ENCODE measurements at regions not wholly inside any gene's neighbourhood (a gene's known extent, or its start where the extent isn't known, plus 50 kb on each side); places are given as distances from the start of the nearest gene placed in this dataset.
"Not testable (repeated sequence)": the region's sequence is repeated elsewhere in the genome, so short reads cannot be mapped to it uniquely, and the experiment has no call there.

- not testable (repeated sequence) for H3K4me2 ChIP-seq (ENCODE audit: insufficient read depth, low read length); H3K9me3 ChIP-seq (ENCODE audit: low read depth, low read length); H3K27me3 ChIP-seq (ENCODE audit: insufficient read depth, low read length); H4K20me1 ChIP-seq (ENCODE audit: insufficient read depth, low read length); H3K27ac ChIP-seq (ENCODE audit: low read depth, low read length); H3K79me2 ChIP-seq (ENCODE audit: insufficient read depth, low read length); H3K36me3 ChIP-seq (ENCODE audit: insufficient read depth, low read length); H2AFZ ChIP-seq (ENCODE audit: low read length); H3K4me1 ChIP-seq (ENCODE audit: insufficient read depth, low read length); H3K4me3 ChIP-seq (ENCODE audit: insufficient read depth, low read length); DNase-seq (ENCODE audit: insufficient read length, low spot score, missing footprints)
Measured at GRCh38 chr16:33913601-33914000, 454.2 kb downstream of the TP53TG3F start.

GRCh38 chr16:33920761-33921545, 461.5 kb downstream of the TP53TG3F start:
- not testable (repeated sequence) for H3K36me3 ChIP-seq (ENCODE audit: insufficient read depth, low read length); H3K27me3 ChIP-seq (ENCODE audit: insufficient read depth, low read length); H3K79me2 ChIP-seq (ENCODE audit: insufficient read depth, low read length); H3K9me3 ChIP-seq (ENCODE audit: low read depth, low read length); H3K4me1 ChIP-seq (ENCODE audit: insufficient read depth, low read length); H3K27ac ChIP-seq (ENCODE audit: low read depth, low read length); H2AFZ ChIP-seq (ENCODE audit: low read length); DNase-seq (ENCODE audit: insufficient read length, low spot score, missing footprints); H3K4me2 ChIP-seq (ENCODE audit: insufficient read depth, low read length); H3K4me3 ChIP-seq (ENCODE audit: insufficient read depth, low read length); H4K20me1 ChIP-seq (ENCODE audit: insufficient read depth, low read length)

GRCh38 chr16:33922914-33923313, 463.5 kb downstream of the TP53TG3F start:
- not testable (repeated sequence) for H2AFZ ChIP-seq (ENCODE audit: low read length); H3K4me1 ChIP-seq (ENCODE audit: insufficient read depth, low read length); H3K4me2 ChIP-seq (ENCODE audit: insufficient read depth, low read length); H3K36me3 ChIP-seq (ENCODE audit: insufficient read depth, low read length); H3K27me3 ChIP-seq (ENCODE audit: insufficient read depth, low read length); H3K79me2 ChIP-seq (ENCODE audit: insufficient read depth, low read length); H3K9me3 ChIP-seq (ENCODE audit: low read depth, low read length); H3K27ac ChIP-seq (ENCODE audit: low read depth, low read length); H3K4me3 ChIP-seq (ENCODE audit: insufficient read depth, low read length); H4K20me1 ChIP-seq (ENCODE audit: insufficient read depth, low read length); DNase-seq (ENCODE audit: insufficient read length, low spot score, missing footprints)

- H2AFZ ChIP-seq (ENCODE audit: low read length); H3K36me3 ChIP-seq (ENCODE audit: insufficient read depth, low read length); DNase-seq (ENCODE audit: insufficient read length, low spot score, missing footprints); H3K79me2 ChIP-seq (ENCODE audit: insufficient read depth, low read length); H3K4me3 ChIP-seq (ENCODE audit: insufficient read depth, low read length); H3K27ac ChIP-seq (ENCODE audit: low read depth, low read length); H3K9me3 ChIP-seq (ENCODE audit: low read depth, low read length); H3K4me1 ChIP-seq (ENCODE audit: insufficient read depth, low read length); H3K27me3 ChIP-seq (ENCODE audit: insufficient read depth, low read length); H3K4me2 ChIP-seq (ENCODE audit: insufficient read depth, low read length); H4K20me1 ChIP-seq (ENCODE audit: insufficient read depth, low read length): not testable (repeated sequence)
Measured at GRCh38 chr16:33928026-33928425, 468.6 kb downstream of the TP53TG3F start.

GRCh38 chr16:33932191-33932590, 472.8 kb downstream of the TP53TG3F start:
- not testable (repeated sequence) for H3K9me3 ChIP-seq (ENCODE audit: low read depth, low read length); H3K4me3 ChIP-seq (ENCODE audit: insufficient read depth, low read length); H2AFZ ChIP-seq (ENCODE audit: low read length); H3K4me1 ChIP-seq (ENCODE audit: insufficient read depth, low read length); DNase-seq (ENCODE audit: insufficient read length, low spot score, missing footprints); H3K79me2 ChIP-seq (ENCODE audit: insufficient read depth, low read length); H3K27ac ChIP-seq (ENCODE audit: low read depth, low read length); H3K27me3 ChIP-seq (ENCODE audit: insufficient read depth, low read length); H3K4me2 ChIP-seq (ENCODE audit: insufficient read depth, low read length); H4K20me1 ChIP-seq (ENCODE audit: insufficient read depth, low read length); H3K36me3 ChIP-seq (ENCODE audit: insufficient read depth, low read length)

GRCh38 chr16:33933039-33933438, 473.6 kb downstream of the TP53TG3F start:
- H4K20me1 ChIP-seq (ENCODE audit: insufficient read depth, low read length); H3K9me3 ChIP-seq (ENCODE audit: low read depth, low read length); H3K4me3 ChIP-seq (ENCODE audit: insufficient read depth, low read length); H3K4me1 ChIP-seq (ENCODE audit: insufficient read depth, low read length); H3K27ac ChIP-seq (ENCODE audit: low read depth, low read length); H2AFZ ChIP-seq (ENCODE audit: low read length); H3K27me3 ChIP-seq (ENCODE audit: insufficient read depth, low read length); H3K36me3 ChIP-seq (ENCODE audit: insufficient read depth, low read length); H3K4me2 ChIP-seq (ENCODE audit: insufficient read depth, low read length); DNase-seq (ENCODE audit: insufficient read length, low spot score, missing footprints); H3K79me2 ChIP-seq (ENCODE audit: insufficient read depth, low read length): not testable (repeated sequence)

GRCh38 chr16:33935766-33936165, 476.4 kb downstream of the TP53TG3F start:
- H3K79me2 ChIP-seq (ENCODE audit: insufficient read depth, low read length); DNase-seq (ENCODE audit: insufficient read length, low spot score, missing footprints); H3K27me3 ChIP-seq (ENCODE audit: insufficient read depth, low read length); H3K36me3 ChIP-seq (ENCODE audit: insufficient read depth, low read length); H3K9me3 ChIP-seq (ENCODE audit: low read depth, low read length); H2AFZ ChIP-seq (ENCODE audit: low read length); H3K27ac ChIP-seq (ENCODE audit: low read depth, low read length); H3K4me1 ChIP-seq (ENCODE audit: insufficient read depth, low read length); H4K20me1 ChIP-seq (ENCODE audit: insufficient read depth, low read length); H3K4me2 ChIP-seq (ENCODE audit: insufficient read depth, low read length); H3K4me3 ChIP-seq (ENCODE audit: insufficient read depth, low read length): not testable (repeated sequence)

- H3K9me3 ChIP-seq (ENCODE audit: low read depth, low read length) = not testable (repeated sequence)
Measured at GRCh38 chr16:33938097-33938496, 478.7 kb downstream of the TP53TG3F start.

GRCh38 chr16:33961536-33961935, 502.1 kb downstream of the TP53TG3F start:
- H3K36me3 ChIP-seq (ENCODE audit: insufficient read depth, low read length); H3K4me3 ChIP-seq (ENCODE audit: insufficient read depth, low read length); DNase-seq (ENCODE audit: insufficient read length, low spot score, missing footprints); H4K20me1 ChIP-seq (ENCODE audit: insufficient read depth, low read length); H3K4me2 ChIP-seq (ENCODE audit: insufficient read depth, low read length); H3K27ac ChIP-seq (ENCODE audit: low read depth, low read length); H3K4me1 ChIP-seq (ENCODE audit: insufficient read depth, low read length); H3K79me2 ChIP-seq (ENCODE audit: insufficient read depth, low read length); H2AFZ ChIP-seq (ENCODE audit: low read length); H3K9me3 ChIP-seq (ENCODE audit: low read depth, low read length); H3K27me3 ChIP-seq (ENCODE audit: insufficient read depth, low read length): not testable (repeated sequence)

More at GRCh38 chr16:33938097-33938496, 478.7 kb downstream of the TP53TG3F start:
- DNase-seq (ENCODE audit: insufficient read length, low spot score, missing footprints); H3K79me2 ChIP-seq (ENCODE audit: insufficient read depth, low read length); H3K4me3 ChIP-seq (ENCODE audit: insufficient read depth, low read length); H4K20me1 ChIP-seq (ENCODE audit: insufficient read depth, low read length); H3K4me2 ChIP-seq (ENCODE audit: insufficient read depth, low read length); H2AFZ ChIP-seq (ENCODE audit: low read length); H3K36me3 ChIP-seq (ENCODE audit: insufficient read depth, low read length); H3K4me1 ChIP-seq (ENCODE audit: insufficient read depth, low read length); H3K27me3 ChIP-seq (ENCODE audit: insufficient read depth, low read length); H3K27ac ChIP-seq (ENCODE audit: low read depth, low read length): not testable (repeated sequence)
